Pancreas (tissue), 10 donors: ENCODE measurements at regions not wholly inside any gene's neighbourhood (a gene's known extent, or its start where the extent isn't known, plus 50 kb on each side); places are given as distances from the start of the nearest gene placed in this dataset.

Experiments
- ATAC-seq, 4 donors: fragments of 200-7000 bp; cut with Tn5 transposase; one replicate each; pipeline versions ENCODE4 v1.8.0 to v1.9.1; 2020; ENCODE audit warnings: mild to moderate bottlenecking in 4 of 4, moderate library complexity in 4 of 4
- DNase-seq, 6 donors: peaks; one replicate each; pipeline ENCODE4 v3.0.0-alpha.2; 2020
- FAIRE-seq: peaks from 2 replicates; lab custom pipeline; 2012; peaks lifted over from hg19 to GRCh38; lab: Jason Lieb, UNC
- H3K27ac ChIP-seq, 4 donors: fragments of 200-600 bp; sonication (generic); 1 replicate in 3 of 4; 2 replicates in 1 of 4; pipeline versions ENCODE4 v1.5.0 to v1.8.0; 2020
- H3K27me3 ChIP-seq, 4 donors: fragments of 200-600 bp; one replicate each; pipeline ENCODE4 v1.8.0; 2021
- H3K36me3 ChIP-seq, 3 donors: fragments of 200-600 bp; sonication (generic) in 1 of 3; one replicate each; pipeline versions ENCODE4 v1.5.0 to v1.8.0; 2020 to 2021
- H3K4me1 ChIP-seq, 3 donors: fragments of 200-600 bp; one replicate each; pipeline ENCODE4 v1.8.0; 2021
- H3K4me3 ChIP-seq, 4 donors: fragments of 200-600 bp; sonication (generic) in 2 of 4; one replicate each; pipeline versions ENCODE4 v1.5.0 to v1.8.0; 2020 to 2021
- H3K9me3 ChIP-seq, 4 donors: fragments of 200-600 bp; one replicate each; pipeline ENCODE4 v1.8.0; 2021
- CTCF ChIP-seq, 4 donors: fragments of 200-600 bp; sonication (generic) in 3 of 4; IDR thresholded peaks; one replicate each; pipeline versions ENCODE4 v1.5.0 to v1.8.0; 2021; ENCODE audit warnings: antibody characterized with exemption in 4 of 4
- WGBS, 2 donors: extraction: QIAGEN DNeasy Blood & Tissue Kit; methylation state at CpG; one replicate each; pipeline ENCODE4 v1.1.7; 2013; 5-methylcytosine and 5-hydroxymethylcytosine counted together
- intact Hi-C, 3 donors: fragments of 100-400 bp; cut with DNase I; formaldehyde crosslinking; loops; one replicate each; pipeline versions ENCODE4 v1.11.1 to v1.14.2; 2022
- donor health status: healthy with polysubstance abuse.
- donor health status: DM: no; HTN: no; CAD: no; lungs with moderate emphysema.
- donor health status: DM: no; HTN: no; CAD: no.
- donor health status: control.
- donor health status: control.
- donor health status: Bipolar disorder and iron deficiency.
- donor health status: DM: yes; HTN: yes; CAD: no.
- donor health status: DM: no; HTN: no; CAD: no.
- donor health status: DM: no; HTN: no; CAD: no.
- donor health status: DM: yes; HTN: yes; CAD: no.

DNA sequence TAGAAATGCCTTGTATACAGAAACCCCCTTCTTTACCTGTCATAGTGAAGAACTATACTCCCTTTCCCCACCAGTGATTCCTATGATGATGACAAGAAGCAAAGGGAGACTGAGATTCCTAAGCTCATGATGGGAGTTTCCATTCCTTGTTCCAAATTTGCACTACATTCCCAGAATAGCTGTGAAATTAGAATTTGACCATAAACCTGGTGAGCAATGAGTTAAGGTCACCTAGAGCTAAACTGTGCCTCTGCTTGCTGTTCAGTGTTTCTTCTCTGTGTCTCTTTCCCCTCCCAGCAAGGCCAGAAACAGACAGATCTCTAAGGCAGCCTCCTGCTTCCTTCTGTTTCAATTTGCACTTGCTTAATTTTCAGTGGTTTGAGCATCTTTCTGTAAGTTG is 332.1 kb downstream of the PIK3R1 start:
- Histone ChIP-seq H3K4me3 (no peak overlapping the region), H3K4me1 (no peaks in the 10 kb centered on the region), H3K9me3 (no peaks in the 10 kb centered on the region), H3K36me3 (no peaks in the 10 kb centered on the region), H3K27ac (no peak overlapping the region), H3K27me3 (no peaks in the 10 kb centered on the region)
- no peak for TF ChIP-seq CTCF (IDR thresholded peaks at IDR 0.05)
- intact Hi-C loops: no loop called here
- FAIRE-seq (no peak), ATAC-seq (no peak), DNase-seq (no peak)

DNA sequence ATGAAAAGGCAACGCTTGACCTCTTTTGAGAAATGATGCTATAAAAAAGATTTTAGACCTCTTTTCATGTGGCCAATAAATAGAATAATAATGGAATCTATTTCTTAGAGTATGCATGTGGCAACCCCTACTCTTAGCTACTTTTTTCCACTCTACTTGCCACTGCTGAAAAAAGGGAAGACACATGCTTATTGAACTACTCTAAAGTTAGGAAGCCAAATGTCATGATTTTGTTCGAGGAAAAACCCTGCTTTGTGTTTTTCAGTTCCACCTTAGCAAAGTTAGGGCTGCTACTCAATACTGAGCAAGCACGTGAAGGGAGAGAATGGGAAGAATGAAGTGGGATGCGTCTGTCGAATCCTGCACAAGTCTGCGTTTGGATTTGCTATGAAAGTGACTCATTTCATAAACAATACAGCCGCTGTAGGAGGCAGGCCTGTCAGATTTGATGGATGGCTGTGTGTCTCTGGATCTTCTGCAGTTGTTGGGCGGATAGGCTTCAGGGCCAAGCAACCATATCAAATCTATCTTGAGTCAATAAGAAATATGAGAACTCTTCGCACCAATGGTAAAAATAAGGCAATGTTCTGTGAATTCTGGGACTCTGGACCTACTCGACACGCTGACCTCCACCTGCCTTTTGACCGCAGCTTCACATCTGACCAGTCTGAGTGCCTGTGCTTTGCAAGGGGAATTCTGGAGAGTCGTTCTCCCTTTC is 333.6 kb downstream of the PIK3R1 start:
- intact Hi-C loops: no loop called here
- no peak for ATAC-seq
- FAIRE-seq: no peak
- H3K36me3 ChIP-seq: no peaks in the 10 kb centered on the region
- 81 to 84% methylated on average over 13 of the region's 13 CpGs for WGBS, 2 donors
- no peak overlapping the region for H3K27ac ChIP-seq
- no peaks in the 10 kb centered on the region for H3K9me3 ChIP-seq
- DNase-seq: no peak
- H3K4me3 ChIP-seq: no peak overlapping the region
- TF ChIP-seq CTCF (IDR thresholded peaks at IDR 0.05): no peak
- no peaks in the 10 kb centered on the region for H3K27me3 ChIP-seq
- no peaks in the 10 kb centered on the region for H3K4me1 ChIP-seq

DNA sequence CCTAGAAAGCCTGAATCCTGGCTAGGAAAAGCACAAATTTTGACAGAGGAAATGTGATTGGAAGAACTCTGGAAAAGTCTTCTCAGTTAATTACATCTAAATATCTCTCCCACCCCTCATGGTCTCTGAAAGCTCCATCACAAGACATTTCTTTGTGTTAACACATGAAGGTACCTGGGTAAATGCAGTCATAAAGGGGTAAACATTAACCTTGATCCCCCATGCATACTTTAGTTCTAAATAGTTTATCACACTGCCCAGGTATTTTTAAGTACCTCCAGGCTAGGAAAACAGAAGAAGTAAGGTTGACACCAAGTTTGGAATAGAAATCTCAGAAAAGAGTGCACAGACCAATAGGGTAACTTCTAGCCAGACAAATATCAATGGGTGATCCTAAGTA is 334.5 kb downstream of the PIK3R1 start:
- no peak overlapping the region for H3K27ac ChIP-seq
- FAIRE-seq: no peak
- no peak for DNase-seq

GRCh38 chr5:68551436-68551835 is 335.9 kb downstream of the PIK3R1 start:
- intact Hi-C loops: no loop called here
- Histone ChIP-seq H3K36me3 (no peaks in the 10 kb centered on the region), H3K9me3 (no peaks in the 10 kb centered on the region), H3K27ac (no peak overlapping the region), H3K4me3 (no peak overlapping the region), H3K4me1 (no peaks in the 10 kb centered on the region), H3K27me3 (no peaks in the 10 kb centered on the region)
- ATAC-seq: no peak
- 77 to 83% methylated on average over 5 of the region's 5 CpGs for WGBS, 2 donors
- no peak for FAIRE-seq
- DNase-seq: no peak
- TF ChIP-seq CTCF (IDR thresholded peaks at IDR 0.05): no peak

More for the DNA sequence above, 334.5 kb downstream of the PIK3R1 start:
- intact Hi-C loops: no loop called here
- no peak for TF ChIP-seq CTCF (IDR thresholded peaks at IDR 0.05)
- no peaks in the 10 kb centered on the region for H3K27me3 ChIP-seq
- no peak for ATAC-seq
- H3K4me3 ChIP-seq: no peak overlapping the region
- no peaks in the 10 kb centered on the region for H3K36me3 ChIP-seq
- no peaks in the 10 kb centered on the region for H3K9me3 ChIP-seq
- H3K4me1 ChIP-seq: no peaks in the 10 kb centered on the region

GRCh38 chr5:68554571-68555279 is 339.2 kb downstream of the PIK3R1 start:
- no peak overlapping the region for H3K27ac ChIP-seq
- no peaks in the 10 kb centered on the region for H3K9me3 ChIP-seq
- H3K4me3 ChIP-seq: no peak overlapping the region
- WGBS, 2 donors: 51 to 53% methylated on average over 8 of the region's 8 CpGs
- ATAC-seq (peak in 3 of 4 donors; percentile 62 to 78 (median 74)), FAIRE-seq (no peak), DNase-seq (peak in 1 of 6 donors; percentile 20)
- no peaks in the 10 kb centered on the region for H3K4me1 ChIP-seq
- no peaks in the 10 kb centered on the region for H3K36me3 ChIP-seq
- TF ChIP-seq CTCF (IDR thresholded peaks at IDR 0.05): no peak
- no peaks in the 10 kb centered on the region for H3K27me3 ChIP-seq
- intact Hi-C loops: no loop called here
